GM10248 (cell line): ENCODE measurements at regions not wholly inside any gene's neighbourhood (a gene's known extent, or its start where the extent isn't known, plus 50 kb on each side); places are given as distances from the start of the nearest gene placed in this dataset.

ENCODE experiments used
- CTCF ChIA-PET: fragments of 300-600 bp; sonication (Branson Sonifier 250); formaldehyde crosslinking; extraction: SDS; loops from one replicate; lab custom pipeline; 2021; ENCODE audit warnings: antibody characterized with exemption; lab: Yijun Ruan, JAX
- POLR2A ChIA-PET: fragments of 350-650 bp; sonication (Branson Sonifier 250); formaldehyde crosslinking; extraction: SDS; loops from one replicate; lab custom pipeline; 2020; ENCODE audit warnings: antibody characterized with exemption; lab: Yijun Ruan, JAX
- DNase-seq: peaks from one replicate; pipeline ENCODE4 v3.0.0; 2012; ENCODE audit errors: extremely low spot score
- TF ChIP-seq, protein P1 (sequence below): IDR thresholded peaks from 2 replicates; pipeline ENCODE4 v1.5.1; 2012; ENCODE audit warnings: mild to moderate bottlenecking, low read depth; ENCODE audit errors: extremely low read depth, missing control alignments, control extremely low read depth

DNA sequence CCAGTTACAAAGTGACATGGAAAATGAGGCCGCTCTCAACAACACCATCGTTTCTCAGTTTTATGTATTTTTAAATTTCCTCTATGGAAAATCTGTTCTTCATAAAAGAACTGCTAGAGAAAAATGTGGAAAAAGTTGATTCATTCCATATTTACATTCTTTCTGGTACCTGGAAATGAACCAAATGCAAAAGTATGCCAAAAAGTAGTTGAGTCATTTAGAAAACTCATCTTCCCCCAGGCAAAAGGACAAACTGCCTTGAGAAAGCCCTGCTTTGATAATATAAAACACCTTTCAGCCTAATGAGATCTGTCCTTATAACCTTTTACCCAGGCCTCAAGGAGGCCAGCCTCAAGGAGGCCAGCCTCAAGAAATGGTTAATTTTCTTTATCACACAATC is 283.0 kb upstream of the VEPH1 start:
- no peak for DNase-seq
- TF ChIP-seq, protein P1, sequence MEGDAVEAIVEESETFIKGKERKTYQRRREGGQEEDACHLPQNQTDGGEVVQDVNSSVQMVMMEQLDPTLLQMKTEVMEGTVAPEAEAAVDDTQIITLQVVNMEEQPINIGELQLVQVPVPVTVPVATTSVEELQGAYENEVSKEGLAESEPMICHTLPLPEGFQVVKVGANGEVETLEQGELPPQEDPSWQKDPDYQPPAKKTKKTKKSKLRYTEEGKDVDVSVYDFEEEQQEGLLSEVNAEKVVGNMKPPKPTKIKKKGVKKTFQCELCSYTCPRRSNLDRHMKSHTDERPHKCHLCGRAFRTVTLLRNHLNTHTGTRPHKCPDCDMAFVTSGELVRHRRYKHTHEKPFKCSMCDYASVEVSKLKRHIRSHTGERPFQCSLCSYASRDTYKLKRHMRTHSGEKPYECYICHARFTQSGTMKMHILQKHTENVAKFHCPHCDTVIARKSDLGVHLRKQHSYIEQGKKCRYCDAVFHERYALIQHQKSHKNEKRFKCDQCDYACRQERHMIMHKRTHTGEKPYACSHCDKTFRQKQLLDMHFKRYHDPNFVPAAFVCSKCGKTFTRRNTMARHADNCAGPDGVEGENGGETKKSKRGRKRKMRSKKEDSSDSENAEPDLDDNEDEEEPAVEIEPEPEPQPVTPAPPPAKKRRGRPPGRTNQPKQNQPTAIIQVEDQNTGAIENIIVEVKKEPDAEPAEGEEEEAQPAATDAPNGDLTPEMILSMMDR: no peak
- CTCF ChIA-PET: interaction anchor here (1.3 kb wide), 1 partner anchor 22 kb away, joined by 3 read pairs; no protein-coding TSS in a partner anchor
- POLR2A ChIA-PET: no interaction called here

DNA sequence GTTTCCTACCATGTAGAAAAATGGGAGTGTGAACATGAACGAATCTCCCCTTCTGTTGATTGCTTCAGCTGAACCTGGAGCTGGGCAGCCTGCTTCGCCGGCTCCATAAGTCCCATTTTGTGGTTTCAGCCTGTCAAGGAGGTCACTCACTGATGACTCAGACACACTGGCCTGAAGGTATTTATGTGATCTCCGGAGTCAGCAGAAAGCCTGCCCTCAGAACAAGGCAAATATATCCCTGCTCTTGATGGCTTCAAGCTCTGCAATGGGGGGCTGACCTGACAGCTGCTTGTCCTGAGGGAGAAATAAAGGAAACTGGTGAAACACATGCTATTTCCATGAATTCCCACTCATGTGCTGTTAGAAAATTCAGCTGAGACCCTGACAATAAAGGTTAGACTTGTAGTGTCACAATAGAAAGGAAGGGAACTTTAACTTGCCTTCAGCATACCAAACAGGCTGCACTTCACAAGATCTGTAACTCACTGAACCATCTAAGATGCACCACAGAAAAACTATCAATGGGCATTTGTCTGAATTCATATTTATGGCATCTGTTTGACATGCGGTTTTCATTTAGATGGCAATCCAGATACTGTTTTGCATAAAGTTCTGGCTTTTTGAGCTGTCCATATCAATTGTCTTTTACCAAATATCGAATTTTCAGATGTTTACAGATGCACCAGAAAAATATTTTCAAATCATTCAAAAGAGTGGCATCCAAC is 282.0 kb upstream of the VEPH1 start:
- POLR2A ChIA-PET: no interaction called here
- DNase-seq: no peak
- CTCF ChIA-PET: no interaction called here
- TF ChIP-seq, protein P1: no peak

DNA sequence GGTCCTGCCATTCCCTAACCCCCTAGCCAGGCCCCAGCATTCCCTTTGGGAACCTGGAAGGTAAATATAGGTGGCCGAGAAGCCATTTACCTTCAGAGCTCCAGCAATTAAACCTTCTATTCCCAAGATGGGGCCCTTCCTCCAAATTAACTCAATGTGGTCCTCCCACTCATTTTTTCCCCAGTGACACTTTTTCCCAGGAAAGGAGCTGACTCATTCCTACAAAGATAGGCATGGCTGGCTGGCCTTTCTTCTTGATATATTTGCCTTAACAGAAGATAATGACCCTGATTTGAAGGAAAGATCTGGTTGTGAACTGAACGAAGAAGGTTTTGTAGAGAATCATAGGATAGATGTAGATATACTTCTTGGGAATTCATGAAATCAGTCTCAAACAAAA is 279.0 kb upstream of the VEPH1 start:
- POLR2A ChIA-PET: no interaction called here
- no peak for DNase-seq
- TF ChIP-seq, protein P1: no peak
- CTCF ChIA-PET: no interaction called here

DNA sequence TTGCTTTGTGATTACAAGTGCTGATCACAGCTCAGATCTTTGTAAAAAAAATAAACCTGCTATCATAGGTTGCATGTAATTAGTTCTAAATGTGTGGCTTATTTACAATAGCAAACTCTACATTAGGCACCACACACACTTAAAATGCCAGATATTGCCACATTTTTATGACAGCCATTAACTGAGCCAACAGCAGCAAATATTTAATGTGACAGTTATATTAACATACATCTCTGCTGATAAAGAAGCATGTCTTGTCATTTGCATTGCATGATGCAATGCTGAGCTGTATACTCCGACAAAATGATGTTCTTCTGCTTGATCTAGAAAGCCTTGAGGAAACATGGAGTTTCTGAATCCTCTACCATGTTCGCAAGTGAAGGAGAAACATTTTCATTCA is 273.6 kb upstream of the VEPH1 start:
- CTCF ChIA-PET: no interaction called here
- no peak for DNase-seq
- POLR2A ChIA-PET: no interaction called here
- TF ChIP-seq, protein P1: no peak

DNA sequence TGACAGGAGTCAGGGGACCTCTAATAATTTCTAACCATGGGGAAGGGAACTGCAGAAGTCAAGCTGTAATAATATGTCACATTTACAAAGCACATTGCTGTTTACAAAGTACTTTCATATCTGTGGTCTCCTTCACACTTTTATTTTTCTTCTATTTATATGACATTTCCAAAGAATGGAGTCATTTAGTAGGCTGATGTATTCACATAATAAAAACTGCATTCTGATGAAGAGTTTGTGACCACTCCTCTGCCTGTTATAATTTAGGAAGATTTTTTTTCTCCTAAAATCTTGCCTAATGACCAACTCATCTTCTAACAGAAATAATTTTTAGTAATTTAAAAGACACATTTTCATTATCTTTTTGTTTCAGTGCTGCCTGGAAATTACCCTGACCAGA is 272.2 kb upstream of the VEPH1 start:
- ChIA-PET CTCF (interaction anchor here (0.6 kb wide), 1 partner anchor 17 kb away, joined by 3 read pairs; no protein-coding TSS in a partner anchor), POLR2A (no interaction called here)
- no peak for DNase-seq
- TF ChIP-seq, protein P1: no peak

DNA sequence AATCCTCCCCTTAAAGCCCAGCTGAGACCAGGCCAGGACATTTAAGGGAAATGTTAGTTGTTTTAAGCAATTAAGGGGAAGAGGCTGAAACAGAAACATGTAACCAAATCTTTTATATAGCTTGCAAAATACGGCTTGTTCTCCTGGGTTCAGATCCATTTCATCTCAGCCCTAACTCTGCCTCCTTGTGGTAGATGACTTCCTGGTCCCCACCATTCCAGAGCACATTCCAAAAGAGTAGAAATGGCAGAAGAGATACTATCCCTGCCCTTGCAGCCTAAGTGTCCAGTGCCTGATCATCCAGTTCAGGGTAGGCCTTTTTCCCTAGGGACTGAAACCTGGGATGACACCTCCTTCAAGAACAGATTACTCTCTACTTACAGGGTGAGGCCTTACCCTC is 266.2 kb upstream of the VEPH1 start:
- TF ChIP-seq, protein P1: no peak
- DNase-seq: no peak
- POLR2A ChIA-PET: no interaction called here
- CTCF ChIA-PET: no interaction called here
